SK-N-SH (cell line): ENCODE measurements at regions not wholly inside any gene's neighbourhood (a gene's known extent, or its start where the extent isn't known, plus 50 kb on each side); places are given as distances from the start of the nearest gene placed in this dataset.

Experiments used
- CTCF ChIA-PET: fragments of 300-600, 350-600 bp; formaldehyde crosslinking; extraction: SDS; loops from one replicate; lab custom pipeline; 2021; lab: Yijun Ruan, JAX
- POLR2A ChIA-PET: fragments of 350-600 bp; sonication (Branson Sonifier 250); formaldehyde crosslinking; extraction: SDS; loops from one replicate; lab custom pipeline; 2020; ENCODE audit warnings: antibody characterized with exemption, inconsistent platforms; lab: Yijun Ruan, JAX
- DNase-seq: peaks from one replicate; pipeline ENCODE4 v3.0.0; 2012
- H2AFZ ChIP-seq: fragments of 200-600 bp; sonication (generic); 2 replicates; pipeline ENCODE4 v1.8.1; 2016; ENCODE audit warnings: antibody characterized with exemption, mild to moderate bottlenecking, low read depth
- H3F3A ChIP-seq: fragments of 200-600 bp; sonication (generic); replicated peaks from 2 replicates; pipeline ENCODE3; 2016; ENCODE audit warnings: antibody characterized with exemption, mild to moderate bottlenecking; ENCODE audit not compliant: insufficient read depth
- H3K27ac ChIP-seq, 2 experiments: fragments of 200-500 bp in 1 of 2; fragments of 200-600 bp in 1 of 2; sonication (Bioruptor generic) in 1 of 2; sonication (generic), shearing (Covaris generic) in 1 of 2; 2 replicates each; pipeline versions ENCODE4 v1.5.1 to v1.6.1; 2014 to 2016; ENCODE audit warnings: low read depth in 2 of 2, inconsistent platforms in 1 of 2, low read length in 1 of 2, mild to moderate bottlenecking in 1 of 2, mixed read lengths in 1 of 2
- H3K27me3 ChIP-seq: fragments of 200-600 bp; sonication (generic), shearing (Covaris generic); 2 replicates; pipeline ENCODE4 v1.6.1; 2016; ENCODE audit warnings: mixed run types; ENCODE audit not compliant: insufficient read depth
- H3K36me3 ChIP-seq, 2 experiments: fragments of 200-500 bp in 1 of 2; fragments of 200-600 bp in 1 of 2; sonication (Bioruptor generic) in 1 of 2; sonication (generic) in 1 of 2; replicated peaks in 1 of 2; 2 replicates each; pipeline versions ENCODE3 to v1.5.1; 2014 to 2016; ENCODE audit warnings: low read length in 1 of 2, mild to moderate bottlenecking in 1 of 2; ENCODE audit not compliant: insufficient read depth in 2 of 2, control insufficient read depth in 1 of 2
- H3K4me1 ChIP-seq, 2 experiments: fragments of 200-500 bp in 1 of 2; fragments of 200-600 bp in 1 of 2; sonication (Bioruptor generic) in 1 of 2; sonication (generic), shearing (Covaris generic) in 1 of 2; 2 replicates each; pipeline versions ENCODE4 v1.5.1 to v1.6.1; 2014 to 2016; ENCODE audit warnings: low read depth in 1 of 2, low read length in 1 of 2, mixed run types in 1 of 2; ENCODE audit not compliant: insufficient read depth in 2 of 2, control insufficient read depth in 1 of 2
- H3K4me2 ChIP-seq: fragments of 200-600 bp; sonication (generic), shearing (Covaris generic); 2 replicates; pipeline ENCODE4 v1.6.1; 2017; ENCODE audit warnings: mixed run types
- H3K4me3 ChIP-seq, 2 experiments: fragments of 200-500 bp in 1 of 2; fragments of 200-600 bp in 1 of 2; sonication (Bioruptor generic) in 1 of 2; sonication (generic), shearing (Covaris generic) in 1 of 2; 2 replicates each; pipeline versions ENCODE4 v1.5.1 to v1.8.1; 2014 to 2016; ENCODE audit warnings: low read depth in 2 of 2, inconsistent platforms in 1 of 2, low read length in 1 of 2, mild to moderate bottlenecking in 1 of 2, mixed read lengths in 1 of 2, moderate library complexity in 1 of 2
- H3K79me2 ChIP-seq: fragments of 200-600 bp; sonication (generic); 2 replicates; pipeline ENCODE4 v1.8.1; 2017; ENCODE audit warnings: mild to moderate bottlenecking; ENCODE audit not compliant: insufficient read depth
- H3K9ac ChIP-seq: fragments of 200-600 bp; sonication (generic); 2 replicates; pipeline ENCODE4 v1.6.1; 2017; ENCODE audit warnings: mixed run types
- H3K9me2 ChIP-seq: fragments of 200-600 bp; sonication (generic); 2 replicates; pipeline ENCODE4 v1.6.1; 2017; ENCODE audit warnings: mixed run types
- H3K9me3 ChIP-seq: fragments of 200-600 bp; sonication (generic); 2 replicates; pipeline ENCODE4 v1.6.1; 2017; ENCODE audit warnings: mixed run types, mild to moderate bottlenecking, moderate library complexity
- H4K20me1 ChIP-seq: fragments of 200-600 bp; sonication (generic); 2 replicates; pipeline ENCODE4 v1.6.1; 2017; ENCODE audit warnings: mild to moderate bottlenecking, mixed run types; ENCODE audit not compliant: insufficient read depth
- CHD2 ChIP-seq: fragments of 150-350 bp; IDR thresholded peaks from 2 replicates; pipeline ENCODE4 v1.6.1; 2018; ENCODE audit warnings: low read length; ENCODE audit not compliant: partially characterized antibody
- ELF1 ChIP-seq: IDR thresholded peaks from 2 replicates; pipeline ENCODE4 v1.4.0; 2012
- EP300 ChIP-seq, 2 experiments: IDR thresholded peaks; 2 replicates each; pipeline versions ENCODE4 v1.4.0 to v1.6.1; 2012; ENCODE audit warnings: borderline replicate concordance in 1 of 2, low read depth in 1 of 2, low read length in 1 of 2
- FOSL2 ChIP-seq: IDR thresholded peaks from 2 replicates; pipeline ENCODE4 v1.4.0; 2012; ENCODE audit warnings: low read depth, mild to moderate bottlenecking, moderate library complexity, borderline replicate concordance
- FOXJ3 ChIP-seq: sonication (generic); formaldehyde crosslinking; IDR thresholded peaks from 2 replicates; pipeline ENCODE4 v1.5.1; 2020; ENCODE audit warnings: mild to moderate bottlenecking, missing genetic modification reagents
- GATA2 ChIP-seq: sonication (generic); formaldehyde crosslinking; IDR thresholded peaks from 2 replicates; pipeline ENCODE4 v1.5.0; 2020; ENCODE audit warnings: mild to moderate bottlenecking, missing genetic modification reagents
- RXRA ChIP-seq: IDR thresholded peaks from 2 replicates; pipeline ENCODE4 v1.4.0; 2012; ENCODE audit warnings: low read depth, mild to moderate bottlenecking, borderline replicate concordance
- SMC3 ChIP-seq: IDR thresholded peaks from 2 replicates; pipeline ENCODE4 v1.6.1; 2012; ENCODE audit warnings: low read depth, low read length, improper control_type of control experiment
- WGBS: methylation state at CpG from one replicate; pipeline ENCODE4 v1.1.6; 2017; ENCODE audit warnings: low lambda C conversion rate; 5-methylcytosine and 5-hydroxymethylcytosine counted together
- TF ChIP-seq, protein P1 (sequence below): fragments of 150-350 bp; IDR thresholded peaks from 2 replicates; pipeline ENCODE4 v1.6.1; 2016; ENCODE audit warnings: mild to moderate bottlenecking, low read depth, low read length
- TF ChIP-seq, protein P2 (sequence below): IDR thresholded peaks from 2 replicates; pipeline ENCODE4 v1.6.1; 2012; ENCODE audit warnings: mild to moderate bottlenecking, low read depth, low read length, moderate library complexity
- TF ChIP-seq, protein P3 (sequence below): IDR thresholded peaks from 2 replicates; pipeline ENCODE4 v1.4.0; 2012; ENCODE audit warnings: low read depth, borderline replicate concordance

DNA sequence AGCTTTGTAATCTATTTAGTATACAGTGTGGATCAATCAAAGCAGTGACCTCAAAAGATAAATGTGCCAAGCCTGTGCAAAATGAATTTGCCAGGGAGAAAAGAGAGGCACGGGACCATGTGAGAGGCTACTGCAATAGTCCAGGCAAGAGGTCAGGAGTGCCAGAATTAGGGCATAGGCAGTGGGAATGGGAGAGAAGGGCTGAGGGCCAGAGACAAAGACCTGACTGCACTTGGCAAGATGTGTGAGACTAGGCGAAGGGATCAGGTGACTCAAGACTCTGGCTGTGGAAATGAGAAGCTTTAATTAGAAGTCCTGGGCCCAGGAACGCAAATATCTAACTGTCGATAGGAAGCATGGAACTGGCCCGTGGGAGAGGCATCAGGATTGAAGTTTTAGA lies 168.1 kb downstream of the DHX15 start:
- no peaks in the 10 kb centered on the region for H3K9me3 ChIP-seq
- no peaks in the 10 kb centered on the region for H4K20me1 ChIP-seq
- no peak overlapping the region for H3K4me3 ChIP-seq
- no peaks in the 10 kb centered on the region for H3F3A ChIP-seq
- POLR2A ChIA-PET: no interaction called here
- H3K79me2 ChIP-seq: no peaks in the 10 kb centered on the region
- H3K36me3 ChIP-seq: no peaks in the 10 kb centered on the region
- H3K9ac ChIP-seq: no peak overlapping the region
- H3K4me2 ChIP-seq: no peak overlapping the region
- H3K4me1 ChIP-seq: no peaks in the 10 kb centered on the region
- no peak overlapping the region for H2AFZ ChIP-seq
- no peak for DNase-seq
- WGBS: 17% methylated on average over 5 of the region's 5 CpGs
- peaks cover 20% of the 10 kb centered on the region; the same call in 1 of the 2 replicates for H3K27me3 ChIP-seq
- H3K9me2 ChIP-seq: no peaks in the 10 kb centered on the region
- CTCF ChIA-PET: no interaction called here
- no peak overlapping the region for H3K27ac ChIP-seq
- TF ChIP-seq FOSL2: no peak
- TF ChIP-seq ELF1: no peak
- TF ChIP-seq, protein P1, sequence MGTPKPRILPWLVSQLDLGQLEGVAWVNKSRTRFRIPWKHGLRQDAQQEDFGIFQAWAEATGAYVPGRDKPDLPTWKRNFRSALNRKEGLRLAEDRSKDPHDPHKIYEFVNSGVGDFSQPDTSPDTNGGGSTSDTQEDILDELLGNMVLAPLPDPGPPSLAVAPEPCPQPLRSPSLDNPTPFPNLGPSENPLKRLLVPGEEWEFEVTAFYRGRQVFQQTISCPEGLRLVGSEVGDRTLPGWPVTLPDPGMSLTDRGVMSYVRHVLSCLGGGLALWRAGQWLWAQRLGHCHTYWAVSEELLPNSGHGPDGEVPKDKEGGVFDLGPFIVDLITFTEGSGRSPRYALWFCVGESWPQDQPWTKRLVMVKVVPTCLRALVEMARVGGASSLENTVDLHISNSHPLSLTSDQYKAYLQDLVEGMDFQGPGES: no peak
- TF ChIP-seq, protein P2, sequence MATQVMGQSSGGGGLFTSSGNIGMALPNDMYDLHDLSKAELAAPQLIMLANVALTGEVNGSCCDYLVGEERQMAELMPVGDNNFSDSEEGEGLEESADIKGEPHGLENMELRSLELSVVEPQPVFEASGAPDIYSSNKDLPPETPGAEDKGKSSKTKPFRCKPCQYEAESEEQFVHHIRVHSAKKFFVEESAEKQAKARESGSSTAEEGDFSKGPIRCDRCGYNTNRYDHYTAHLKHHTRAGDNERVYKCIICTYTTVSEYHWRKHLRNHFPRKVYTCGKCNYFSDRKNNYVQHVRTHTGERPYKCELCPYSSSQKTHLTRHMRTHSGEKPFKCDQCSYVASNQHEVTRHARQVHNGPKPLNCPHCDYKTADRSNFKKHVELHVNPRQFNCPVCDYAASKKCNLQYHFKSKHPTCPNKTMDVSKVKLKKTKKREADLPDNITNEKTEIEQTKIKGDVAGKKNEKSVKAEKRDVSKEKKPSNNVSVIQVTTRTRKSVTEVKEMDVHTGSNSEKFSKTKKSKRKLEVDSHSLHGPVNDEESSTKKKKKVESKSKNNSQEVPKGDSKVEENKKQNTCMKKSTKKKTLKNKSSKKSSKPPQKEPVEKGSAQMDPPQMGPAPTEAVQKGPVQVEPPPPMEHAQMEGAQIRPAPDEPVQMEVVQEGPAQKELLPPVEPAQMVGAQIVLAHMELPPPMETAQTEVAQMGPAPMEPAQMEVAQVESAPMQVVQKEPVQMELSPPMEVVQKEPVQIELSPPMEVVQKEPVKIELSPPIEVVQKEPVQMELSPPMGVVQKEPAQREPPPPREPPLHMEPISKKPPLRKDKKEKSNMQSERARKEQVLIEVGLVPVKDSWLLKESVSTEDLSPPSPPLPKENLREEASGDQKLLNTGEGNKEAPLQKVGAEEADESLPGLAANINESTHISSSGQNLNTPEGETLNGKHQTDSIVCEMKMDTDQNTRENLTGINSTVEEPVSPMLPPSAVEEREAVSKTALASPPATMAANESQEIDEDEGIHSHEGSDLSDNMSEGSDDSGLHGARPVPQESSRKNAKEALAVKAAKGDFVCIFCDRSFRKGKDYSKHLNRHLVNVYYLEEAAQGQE: no peak
- TF ChIP-seq FOXJ3 (CRISPR knock-in tag): no peak
- no peak for TF ChIP-seq CHD2
- no peak for TF ChIP-seq SMC3
- no peak for TF ChIP-seq RXRA

DNA sequence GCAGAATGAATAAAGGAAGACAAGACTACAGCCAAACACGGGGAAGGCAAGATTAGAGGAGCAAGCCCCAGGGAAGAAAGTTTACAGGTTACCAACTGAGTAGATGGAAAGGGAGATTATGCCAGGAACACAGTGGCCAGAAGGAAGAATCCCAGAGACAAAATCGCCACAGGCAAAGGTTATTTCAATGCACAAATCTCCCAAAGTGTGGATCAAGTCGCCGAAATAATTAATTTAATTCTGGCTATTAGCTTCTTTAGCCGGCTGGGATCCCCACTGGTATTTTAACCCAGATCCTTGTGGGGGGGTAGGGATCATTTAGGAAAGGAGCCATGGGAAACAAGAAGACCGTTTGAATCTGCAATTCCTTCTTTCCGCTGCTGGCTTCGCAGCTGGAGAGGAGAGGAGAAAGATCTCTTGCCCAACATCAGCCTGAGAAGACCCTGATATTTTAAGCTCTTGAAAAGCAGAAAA lies 171.0 kb downstream of the DHX15 start:
- Histone ChIP-seq H4K20me1 (no peaks in the 10 kb centered on the region), H3K79me2 (no peaks in the 10 kb centered on the region), H3F3A (no peaks in the 10 kb centered on the region), H2AFZ (no peak overlapping the region), H3K36me3 (no peaks in the 10 kb centered on the region), H3K9me2 (no peaks in the 10 kb centered on the region), H3K9ac (no peak overlapping the region), H3K4me1 (no peaks in the 10 kb centered on the region), H3K4me3 (no peak overlapping the region), H3K27ac (no peak overlapping the region), H3K4me2 (no peak overlapping the region), H3K9me3 (no peaks in the 10 kb centered on the region), H3K27me3 (peaks cover 20% of the 10 kb centered on the region; the same call in 1 of the 2 replicates)
- DNase-seq: no peak
- ChIA-PET POLR2A (interaction anchor here (0.6 kb wide), 1 partner anchor 450 kb away, joined by 4 read pairs; no protein-coding TSS in a partner anchor), CTCF (no interaction called here)
- TF ChIP-seq GATA2 (CRISPR knock-in tag) (no peak), EP300 (IDR thresholded peaks at IDR 0.05; ENCODE audit: borderline replicate concordance in 1 of 2, low read depth in 1 of 2, low read length in 1 of 2) (no peak)
- TF ChIP-seq, protein P3, sequence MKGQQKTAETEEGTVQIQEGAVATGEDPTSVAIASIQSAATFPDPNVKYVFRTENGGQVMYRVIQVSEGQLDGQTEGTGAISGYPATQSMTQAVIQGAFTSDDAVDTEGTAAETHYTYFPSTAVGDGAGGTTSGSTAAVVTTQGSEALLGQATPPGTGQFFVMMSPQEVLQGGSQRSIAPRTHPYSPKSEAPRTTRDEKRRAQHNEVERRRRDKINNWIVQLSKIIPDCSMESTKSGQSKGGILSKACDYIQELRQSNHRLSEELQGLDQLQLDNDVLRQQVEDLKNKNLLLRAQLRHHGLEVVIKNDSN: no peak
- 23% methylated on average over 8 of the region's 8 CpGs for WGBS
